ENCODE measurements at regions not wholly inside any gene's neighbourhood (a gene's known extent, or its start where the extent isn't known, plus 50 kb on each side); places are given as distances from the start of the nearest gene placed in this dataset.

DNA sequence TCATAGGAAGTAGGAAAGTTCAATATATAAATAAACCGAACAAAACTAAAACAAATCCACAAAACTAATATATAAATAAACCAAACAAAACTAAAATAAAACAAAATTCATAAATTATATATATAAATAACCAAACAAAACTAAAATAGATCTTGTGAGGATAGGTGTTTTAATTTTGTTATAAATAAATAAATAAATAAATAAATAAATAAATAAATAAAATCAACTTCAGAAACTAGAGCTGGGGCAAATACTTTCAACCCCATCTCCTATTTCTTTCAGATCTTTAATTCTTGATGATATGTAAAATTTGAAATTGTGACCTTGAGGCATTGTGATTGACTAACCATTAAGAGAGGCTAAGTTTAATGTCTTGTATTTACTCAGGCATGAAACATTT is 416.1 kb downstream of the SAMD5 start:
- TF ChIP-seq, protein P1, sequence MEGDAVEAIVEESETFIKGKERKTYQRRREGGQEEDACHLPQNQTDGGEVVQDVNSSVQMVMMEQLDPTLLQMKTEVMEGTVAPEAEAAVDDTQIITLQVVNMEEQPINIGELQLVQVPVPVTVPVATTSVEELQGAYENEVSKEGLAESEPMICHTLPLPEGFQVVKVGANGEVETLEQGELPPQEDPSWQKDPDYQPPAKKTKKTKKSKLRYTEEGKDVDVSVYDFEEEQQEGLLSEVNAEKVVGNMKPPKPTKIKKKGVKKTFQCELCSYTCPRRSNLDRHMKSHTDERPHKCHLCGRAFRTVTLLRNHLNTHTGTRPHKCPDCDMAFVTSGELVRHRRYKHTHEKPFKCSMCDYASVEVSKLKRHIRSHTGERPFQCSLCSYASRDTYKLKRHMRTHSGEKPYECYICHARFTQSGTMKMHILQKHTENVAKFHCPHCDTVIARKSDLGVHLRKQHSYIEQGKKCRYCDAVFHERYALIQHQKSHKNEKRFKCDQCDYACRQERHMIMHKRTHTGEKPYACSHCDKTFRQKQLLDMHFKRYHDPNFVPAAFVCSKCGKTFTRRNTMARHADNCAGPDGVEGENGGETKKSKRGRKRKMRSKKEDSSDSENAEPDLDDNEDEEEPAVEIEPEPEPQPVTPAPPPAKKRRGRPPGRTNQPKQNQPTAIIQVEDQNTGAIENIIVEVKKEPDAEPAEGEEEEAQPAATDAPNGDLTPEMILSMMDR (IDR thresholded peaks at IDR 0.05), result no peak
- no peak for TF ChIP-seq POLR2A (IDR thresholded peaks at IDR 0.05)

All from esophagus squamous epithelium (tissue), 4 donors.